ENCODE measurements at regions not wholly inside any gene's neighbourhood (a gene's known extent, or its start where the extent isn't known, plus 50 kb on each side); places are given as distances from the start of the nearest gene placed in this dataset.

GRCh38 chr1:36740446-36740845, 257.7 kb upstream of the CSF3R start:
- no peak for TF ChIP-seq EZH2 (IDR thresholded peaks at IDR 0.05)
- no peak for TF ChIP-seq POLR2AphosphoS5 (IDR thresholded peaks at IDR 0.05; ENCODE audit: borderline replicate concordance, low read depth, low read length)
